IMR-90 (cell line): ENCODE measurements at regions not wholly inside any gene's neighbourhood (a gene's known extent, or its start where the extent isn't known, plus 50 kb on each side); places are given as distances from the start of the nearest gene placed in this dataset.

Source experiments
- ATAC-seq: fragments of 200-7000 bp; cut with Tn5 transposase; 2 replicates; pipeline ENCODE4 v1.9.1; 2020; ENCODE audit warnings: low read depth, mild to moderate bottlenecking, moderate library complexity
- BruUV-seq: library from RNA; stranded (reverse); fragments of 400-500 nt; replicated peaks from 2 replicates; lab custom pipeline; 2021; lab: Mats Ljungman, UMichigan
- CTCF ChIA-PET: fragments of 300-600 bp; formaldehyde crosslinking; extraction: SDS; loops from one replicate; lab custom pipeline; 2021; ENCODE audit warnings: antibody characterized with exemption; lab: Yijun Ruan, JAX
- POLR2A ChIA-PET: fragments of 300-600 bp; sonication (Branson Sonifier 250); formaldehyde crosslinking; loops from one replicate; lab custom pipeline; 2022; ENCODE audit warnings: antibody characterized with exemption; ENCODE audit not compliant: unreplicated experiment; lab: Charles Lee
- DNase-seq: peaks from one replicate; pipeline ENCODE4 v3.0.0; 2013
- H2AFZ ChIP-seq: replicated peaks from 2 replicates; pipeline ENCODE3; 2013; ENCODE audit warnings: low read length, mild to moderate bottlenecking; ENCODE audit not compliant: poor library complexity
- H2AK5ac ChIP-seq: 2 replicates; pipeline ENCODE4 v1.6.1; 2013; ENCODE audit warnings: low read depth, low read length, inconsistent platforms
- H2AK9ac ChIP-seq: replicated peaks from 2 replicates; pipeline ENCODE3; 2013; ENCODE audit warnings: mild to moderate bottlenecking, low read depth, low read length, moderate library complexity; ENCODE audit not compliant: poor library complexity
- H2BK120ac ChIP-seq: 2 replicates; pipeline ENCODE4 v1.6.1; 2013; ENCODE audit warnings: low read depth, low read length, inconsistent platforms
- H2BK15ac ChIP-seq: 3 replicates; pipeline ENCODE4 v1.6.1; 2013; ENCODE audit warnings: low read depth, low read length, inconsistent platforms
- H2BK20ac ChIP-seq: 2 replicates; pipeline ENCODE4 v1.6.1; 2013; ENCODE audit warnings: low read depth, mild to moderate bottlenecking, inconsistent platforms, low read length, moderate library complexity
- H2BK5ac ChIP-seq: 2 replicates; pipeline ENCODE4 v1.6.1; 2013; ENCODE audit warnings: mild to moderate bottlenecking, low read depth, low read length, inconsistent platforms; ENCODE audit not compliant: poor library complexity, severe bottlenecking
- H3K14ac ChIP-seq: replicated peaks from 2 replicates; pipeline ENCODE4 v1.6.1; 2013; ENCODE audit warnings: low read depth, low read length, inconsistent platforms
- H3K18ac ChIP-seq: 2 replicates; pipeline ENCODE4 v1.6.1; 2013; ENCODE audit warnings: low read depth, low read length, control low read depth
- H3K23ac ChIP-seq: 2 replicates; pipeline ENCODE4 v1.6.1; 2013; ENCODE audit warnings: low read depth, low read length, inconsistent platforms
- H3K27ac ChIP-seq: 2 replicates; pipeline ENCODE4 v1.5.1; 2013; ENCODE audit warnings: mild to moderate bottlenecking, control low read depth, low read length; ENCODE audit not compliant: insufficient read depth
- H3K27me3 ChIP-seq: 2 replicates; pipeline ENCODE4 v1.6.1; 2013; ENCODE audit warnings: low read length; ENCODE audit not compliant: control insufficient read depth, insufficient read depth
- H3K36me3 ChIP-seq: 2 replicates; pipeline ENCODE4 v1.6.1; 2013; ENCODE audit warnings: low read length, mixed read lengths; ENCODE audit not compliant: control insufficient read depth, insufficient read depth
- H3K4ac ChIP-seq: 2 replicates; pipeline ENCODE4 v1.6.1; 2013; ENCODE audit warnings: low read depth, low read length, inconsistent platforms
- H3K4me1 ChIP-seq: 2 replicates; pipeline ENCODE4 v1.6.1; 2013; ENCODE audit warnings: low read length, mixed read lengths; ENCODE audit not compliant: control insufficient read depth, insufficient read depth
- H3K4me2 ChIP-seq: 2 replicates; pipeline ENCODE4 v1.6.1; 2013; ENCODE audit warnings: low read depth, mild to moderate bottlenecking, control low read depth, low read length, moderate library complexity
- H3K4me3 ChIP-seq: 2 replicates; pipeline ENCODE4 v1.5.1; 2013; ENCODE audit warnings: low read depth, mild to moderate bottlenecking, control low read depth, low read length, moderate library complexity; ENCODE audit not compliant: insufficient read depth
- H3K56ac ChIP-seq: 2 replicates; pipeline ENCODE4 v1.6.1; 2013; ENCODE audit warnings: low read length, inconsistent platforms; ENCODE audit not compliant: insufficient read depth; ENCODE audit errors: extremely low read depth
- H3K79me1 ChIP-seq, 2 experiments: 2 replicates each; pipeline ENCODE4 v1.6.1; 2013; ENCODE audit warnings: low read length in 2 of 2, inconsistent platforms in 1 of 2, low read depth in 1 of 2
- H3K9ac ChIP-seq: 2 replicates; pipeline ENCODE4 v1.6.1; 2013; ENCODE audit warnings: low read depth, low read length, control low read depth
- H3K9me1 ChIP-seq: 2 replicates; pipeline ENCODE4 v1.6.1; 2013; ENCODE audit warnings: low read length, inconsistent platforms; ENCODE audit not compliant: insufficient read depth
- H3K9me3 ChIP-seq: 2 replicates; pipeline ENCODE4 v1.6.1; 2013; ENCODE audit warnings: low read length; ENCODE audit not compliant: control insufficient read depth, insufficient read depth
- H4K20me1 ChIP-seq: 2 replicates; pipeline ENCODE4 v1.6.1; 2013; ENCODE audit warnings: low read length, inconsistent platforms; ENCODE audit not compliant: insufficient read depth
- H4K5ac ChIP-seq: 2 replicates; pipeline ENCODE4 v1.6.1; 2013; ENCODE audit warnings: mild to moderate bottlenecking, low read depth, low read length, control low read depth
- H4K8ac ChIP-seq, 2 experiments: 2 replicates each; pipeline ENCODE4 v1.6.1; 2013; ENCODE audit warnings: low read depth in 2 of 2, low read length in 2 of 2, control low read depth in 1 of 2, inconsistent platforms in 1 of 2
- H4K91ac ChIP-seq: 2 replicates; pipeline ENCODE4 v1.6.1; 2013; ENCODE audit warnings: low read depth, low read length, inconsistent platforms; ENCODE audit not compliant: insufficient read depth
- CEBPB ChIP-seq: IDR thresholded peaks from 2 replicates; pipeline ENCODE4 v1.6.1; 2012; ENCODE audit warnings: low read depth, low read length, improper control_type of control experiment
- WGBS, 2 experiments: methylation state at CpG; one replicate each; pipeline versions ENCODE4 v1.1.5 to v1.1.7; 2013; ENCODE audit warnings: missing lambda C conversion rate in 2 of 2; ENCODE audit not compliant: insufficient read length in 1 of 2; ENCODE audit errors: extremely low coverage in 2 of 2; 5-methylcytosine and 5-hydroxymethylcytosine counted together
- dilution Hi-C: fragments of 300-500 bp; cut with HindIII; formaldehyde crosslinking; loops from one replicate; pipeline ENCODE4 v1.14.3; 2018; ENCODE audit warnings: low sequenced_read_pairs; ENCODE audit not compliant: unreplicated experiment
- in situ Hi-C: fragments of 300-500 bp; cut with MboI; formaldehyde crosslinking; loops from 3 replicates; pipeline ENCODE4 v1.14.3; 2019; ENCODE audit warnings: low sequenced_read_pairs, inconsistent platforms, mixed read lengths
- intact Hi-C: fragments of 100-400 bp; cut with micrococcal nuclease; formaldehyde crosslinking; loops from 2 replicates; pipeline ENCODE4 v1.10.0; 2022

DNA sequence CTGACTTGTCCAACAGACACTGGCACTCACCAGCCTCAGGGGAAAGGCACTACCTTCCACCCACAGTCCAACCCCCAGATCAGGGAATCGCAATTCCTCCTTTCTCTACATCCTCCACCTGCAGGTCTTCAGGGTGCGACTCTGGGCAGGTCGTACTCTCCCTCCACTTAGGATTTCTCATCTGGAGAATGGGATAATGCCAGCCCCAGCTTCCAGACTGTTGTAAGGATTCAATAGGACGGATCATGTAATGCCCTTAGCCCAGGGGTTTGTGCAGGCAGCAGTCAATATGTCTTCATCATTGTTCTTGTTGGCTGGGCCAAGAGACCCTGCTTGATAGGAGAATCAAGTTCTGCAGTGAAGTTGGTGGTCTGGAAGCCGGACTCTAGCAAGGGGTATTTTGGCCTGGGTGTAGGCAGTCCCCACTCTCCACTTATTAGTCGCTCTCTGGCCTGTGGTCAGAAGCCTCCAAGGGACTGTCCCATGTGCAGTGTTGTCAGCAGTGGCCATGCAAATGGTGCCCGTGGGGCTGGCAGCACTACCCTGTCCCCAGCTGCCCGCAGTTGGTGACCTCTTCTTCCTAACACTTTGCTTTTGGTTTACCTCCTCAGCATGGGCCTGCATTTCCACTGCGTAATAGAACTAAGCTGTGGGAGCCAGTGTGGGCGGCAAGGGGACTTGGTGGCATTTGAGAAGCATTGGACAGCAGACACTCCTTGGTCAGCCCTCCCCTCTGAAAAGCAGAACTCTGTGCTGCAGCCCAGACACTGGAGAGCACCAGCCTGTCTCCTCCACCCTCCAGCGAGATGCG, 172.4 kb upstream of the HS6ST1 start:
- H3K4me1 ChIP-seq, result no peaks in the 10 kb centered on the region
- BruUV-seq, result no TSS peak
- no peak overlapping the region for H4K91ac ChIP-seq
- ATAC-seq, result no peak
- no peak overlapping the region for H3K4me2 ChIP-seq
- no peak overlapping the region for H4K5ac ChIP-seq
- H3K9me3 ChIP-seq, result peaks cover 5% of the 10 kb centered on the region; the same call in 1 of the 2 replicates
- dilution Hi-C loops, result no loop called here
- H3K36me3 ChIP-seq, result no peaks in the 10 kb centered on the region
- no peak overlapping the region for H4K8ac ChIP-seq
- no peak overlapping the region for H3K56ac ChIP-seq
- H3K4ac ChIP-seq, result no peak overlapping the region
- H3K27ac ChIP-seq, result no peak overlapping the region
- no peak overlapping the region for H2BK15ac ChIP-seq
- no peak overlapping the region for H3K14ac ChIP-seq
- no peak overlapping the region for H2BK120ac ChIP-seq
- H3K23ac ChIP-seq, result no peak overlapping the region
- no peak overlapping the region for H2BK5ac ChIP-seq
- no peaks in the 10 kb centered on the region for H3K9me1 ChIP-seq
- ChIA-PET CTCF (no interaction called here), POLR2A (no interaction called here)
- no peak overlapping the region for H3K18ac ChIP-seq
- WGBS, 2 experiments, result 87% methylated on average over 3 of the region's 12 CpGs; no CpG with 5 or more reads in 1 of the 2 experiments
- no peak overlapping the region for H2AFZ ChIP-seq
- H4K20me1 ChIP-seq, result no peaks in the 10 kb centered on the region
- H3K27me3 ChIP-seq, result peaks cover 25% of the 10 kb centered on the region
- intact Hi-C loops, result no loop called here
- in situ Hi-C loops, result no loop called here
- no peak overlapping the region for H2AK9ac ChIP-seq
- no peaks in the 10 kb centered on the region for H3K79me1 ChIP-seq
- H3K4me3 ChIP-seq, result no peak overlapping the region
- H2AK5ac ChIP-seq, result no peak overlapping the region
- no peak for DNase-seq
- no peak overlapping the region for H2BK20ac ChIP-seq
- H3K9ac ChIP-seq, result no peak overlapping the region
- TF ChIP-seq CEBPB, result no peak
